ENCODE measurements at regions not wholly inside any gene's neighbourhood (a gene's known extent, or its start where the extent isn't known, plus 50 kb on each side); places are given as distances from the start of the nearest gene placed in this dataset.

GRCh38 chr6:134503585-134504281, 185.8 kb upstream of the SGK1 start:
- Mint-ChIP-seq H3K4me1 (ENCODE audit: low read depth) (peaks cover 9% of the 10 kb centered on the region), H3K4me3 (no peak overlapping the region), H3K9me3 (no peaks in the 10 kb centered on the region), H3K27ac (no peak overlapping the region; the same call in 1 of the 2 replicates), H3K27me3 (ENCODE audit: insufficient read depth) (no peaks in the 10 kb centered on the region), H3K36me3 (ENCODE audit: low read depth) (no peaks in the 10 kb centered on the region)
- TF ChIP-seq CTCF (IDR thresholded peaks at IDR 0.05) = no peak
- DNase-seq = no peak

DNA sequence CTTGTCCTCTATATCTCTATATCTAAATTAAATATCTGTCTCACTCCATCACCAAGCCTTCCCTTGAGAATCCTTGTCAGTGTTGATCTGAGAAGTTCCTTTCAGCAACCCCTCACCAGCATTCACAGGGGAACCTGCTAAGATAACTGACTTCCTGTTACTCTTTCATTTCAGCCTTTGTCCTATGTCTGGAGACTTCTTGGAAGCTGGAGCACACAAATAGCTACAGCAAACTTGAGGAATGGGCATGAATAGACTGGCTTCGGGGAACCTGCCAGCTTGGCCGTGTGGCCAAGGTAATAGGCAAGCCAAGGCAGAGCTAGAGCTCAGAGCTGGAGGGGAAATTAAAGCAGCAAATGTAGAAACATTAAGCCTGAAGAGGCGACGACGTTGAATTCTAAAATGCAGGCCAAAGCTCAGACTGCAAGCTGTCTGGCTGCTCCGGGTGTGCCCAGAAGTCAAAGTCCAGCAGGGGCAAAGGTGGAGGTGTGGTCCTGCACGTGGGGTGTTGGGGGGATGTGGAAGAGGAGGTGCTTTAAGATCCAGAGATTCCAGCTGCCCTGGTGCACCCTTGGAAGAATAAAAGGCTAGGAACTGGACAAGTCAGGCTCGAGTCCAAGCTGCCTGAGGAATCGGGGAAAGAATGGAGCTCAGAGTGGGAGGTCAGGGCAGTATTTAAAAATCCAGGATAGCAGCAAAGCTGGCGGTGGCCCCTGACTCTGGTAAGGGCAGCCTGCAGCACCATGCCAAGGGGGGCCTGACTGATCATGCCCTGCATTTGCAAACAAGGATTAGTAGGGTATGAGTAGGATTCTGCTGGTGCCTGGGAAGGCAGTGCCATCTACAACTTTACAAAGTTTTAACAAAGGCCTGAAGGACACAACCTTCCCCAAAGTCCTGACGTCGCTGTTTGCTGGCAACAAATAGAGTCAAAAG, 185.0 kb upstream of the SGK1 start:
- H3K27me3 Mint-ChIP-seq (ENCODE audit: insufficient read depth) = no peaks in the 10 kb centered on the region
- H3K36me3 Mint-ChIP-seq (ENCODE audit: low read depth) = no peaks in the 10 kb centered on the region
- no peak for TF ChIP-seq CTCF (IDR thresholded peaks at IDR 0.05)
- DNase-seq = no peak
- no peaks in the 10 kb centered on the region for H3K9me3 Mint-ChIP-seq
- no peak overlapping the region for H3K27ac Mint-ChIP-seq
- H3K4me1 Mint-ChIP-seq (ENCODE audit: low read depth) = peaks cover 7% of the 10 kb centered on the region
- no peak overlapping the region for H3K4me3 Mint-ChIP-seq

DNA sequence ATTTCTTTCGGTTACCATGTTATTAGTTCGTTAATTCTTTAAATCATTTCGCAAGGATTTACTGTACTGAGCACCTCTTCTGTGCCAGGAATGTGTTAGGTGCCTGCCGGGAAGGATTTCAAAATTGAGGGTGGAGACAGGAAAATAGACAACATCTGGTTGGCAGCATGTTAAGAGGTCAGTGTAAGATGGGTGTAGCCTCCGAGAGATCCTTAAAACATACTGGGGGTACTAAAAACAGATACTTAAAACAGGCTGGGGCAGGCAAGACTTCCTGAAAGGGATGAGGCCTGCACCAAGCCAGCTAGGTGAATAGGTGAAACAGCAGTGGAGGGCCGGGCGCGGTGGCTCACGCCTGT, 178.0 kb upstream of the SGK1 start:
- Mint-ChIP-seq H3K4me1 (ENCODE audit: low read depth) (no peaks in the 10 kb centered on the region), H3K36me3 (ENCODE audit: low read depth) (no peaks in the 10 kb centered on the region), H3K4me3 (no peak overlapping the region), H3K27ac (no peak overlapping the region), H3K9me3 (no peaks in the 10 kb centered on the region; the same call in 1 of the 2 replicates), H3K27me3 (ENCODE audit: insufficient read depth) (no peaks in the 10 kb centered on the region)
- no peak for TF ChIP-seq CTCF (IDR thresholded peaks at IDR 0.05)
- no peak for DNase-seq

- H3K4me3 Mint-ChIP-seq = no peak overlapping the region
- no peaks in the 10 kb centered on the region for H3K36me3 Mint-ChIP-seq (ENCODE audit: low read depth)
- H3K27ac Mint-ChIP-seq = no peak overlapping the region
- TF ChIP-seq CTCF (IDR thresholded peaks at IDR 0.05) = no peak
- no peak for DNase-seq
- H3K9me3 Mint-ChIP-seq = no peaks in the 10 kb centered on the region; the same call in 1 of the 2 replicates
- no peaks in the 10 kb centered on the region for H3K4me1 Mint-ChIP-seq (ENCODE audit: low read depth)
- H3K27me3 Mint-ChIP-seq (ENCODE audit: insufficient read depth) = no peaks in the 10 kb centered on the region
Observed at GRCh38 chr6:134495203-134495889, 177.4 kb upstream of the SGK1 start.

GRCh38 chr6:134493789-134494188, 175.9 kb upstream of the SGK1 start:
- Mint-ChIP-seq H3K27ac (no peak overlapping the region), H3K27me3 (ENCODE audit: insufficient read depth) (no peaks in the 10 kb centered on the region), H3K9me3 (no peaks in the 10 kb centered on the region; the same call in 1 of the 2 replicates), H3K36me3 (ENCODE audit: low read depth) (no peaks in the 10 kb centered on the region), H3K4me3 (no peak overlapping the region), H3K4me1 (ENCODE audit: low read depth) (no peaks in the 10 kb centered on the region)
- no peak for TF ChIP-seq CTCF (IDR thresholded peaks at IDR 0.05)
- DNase-seq = no peak

Measured in HFFc6 (cell line).